ENCODE measurements at regions not wholly inside any gene's neighbourhood (a gene's known extent, or its start where the extent isn't known, plus 50 kb on each side); places are given as distances from the start of the nearest gene placed in this dataset.

GRCh38 chr12:74241341-74241740 lies 296.3 kb upstream of the ATXN7L3B start:
- TF ChIP-seq CTCF (IDR thresholded peaks at IDR 0.05; ENCODE audit: low read depth, low read length) (no peak), POLR2A (IDR thresholded peaks at IDR 0.05; ENCODE audit: extremely low read depth, insufficient read length) (no peak), MYC (IDR thresholded peaks at IDR 0.05; ENCODE audit: low read depth, low read length) (no peak), MAX (IDR thresholded peaks at IDR 0.05; ENCODE audit: low read depth, low read length) (no peak)
